ENCODE measurements at regions not wholly inside any gene's neighbourhood (a gene's known extent, or its start where the extent isn't known, plus 50 kb on each side); places are given as distances from the start of the nearest gene placed in this dataset.

DNA sequence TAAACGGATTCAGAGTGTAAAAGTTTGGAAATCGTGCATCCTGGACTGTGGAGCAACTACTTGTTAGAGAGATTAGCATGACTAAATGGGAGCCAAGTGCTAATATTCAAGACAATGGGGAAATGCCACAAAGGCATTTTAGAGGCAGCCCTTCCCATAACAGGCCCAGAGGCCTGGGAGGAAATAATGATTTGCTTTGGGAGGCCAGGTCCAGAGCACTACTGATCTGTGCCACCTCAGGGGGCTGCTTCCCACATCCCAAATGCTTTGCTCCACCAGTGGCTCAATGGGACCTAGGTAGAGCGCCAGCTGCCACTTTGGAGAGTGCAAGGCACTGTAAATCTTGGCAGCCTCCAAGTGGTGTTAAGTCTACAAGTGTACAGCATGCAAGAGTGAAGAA, 91.9 kb upstream of the HSF2 start:
- Histone ChIP-seq H3K4me1 (ENCODE audit: control insufficient read depth in 2 of 3, insufficient read depth in 2 of 3, low read depth in 1 of 3, low read length in 3 of 3) (no peaks in the 10 kb centered on the region), H3K27ac (ENCODE audit: low read depth in 2 of 2, low read length in 2 of 2) (no peak overlapping the region), H3K4me3 (ENCODE audit: low read length in 3 of 3) (no peak overlapping the region), H3K36me3 (ENCODE audit: control insufficient read depth in 2 of 3, insufficient read depth in 3 of 3, low read length in 3 of 3) (no peaks in the 10 kb centered on the region), H3K9ac (ENCODE audit: low read length in 3 of 3) (no peak overlapping the region), H3K27me3 (ENCODE audit: control insufficient read depth, insufficient read depth, low read length) (no peaks in the 10 kb centered on the region), H3K9me3 (ENCODE audit: control insufficient read depth in 2 of 3, insufficient read depth in 1 of 3, low read length in 3 of 3) (peaks cover 0 to 5% (median 0%) of the 10 kb centered on the region in 3 donors)
- FAIRE-seq (no peak), DNase-seq (no peak)
- TF ChIP-seq, protein P1, sequence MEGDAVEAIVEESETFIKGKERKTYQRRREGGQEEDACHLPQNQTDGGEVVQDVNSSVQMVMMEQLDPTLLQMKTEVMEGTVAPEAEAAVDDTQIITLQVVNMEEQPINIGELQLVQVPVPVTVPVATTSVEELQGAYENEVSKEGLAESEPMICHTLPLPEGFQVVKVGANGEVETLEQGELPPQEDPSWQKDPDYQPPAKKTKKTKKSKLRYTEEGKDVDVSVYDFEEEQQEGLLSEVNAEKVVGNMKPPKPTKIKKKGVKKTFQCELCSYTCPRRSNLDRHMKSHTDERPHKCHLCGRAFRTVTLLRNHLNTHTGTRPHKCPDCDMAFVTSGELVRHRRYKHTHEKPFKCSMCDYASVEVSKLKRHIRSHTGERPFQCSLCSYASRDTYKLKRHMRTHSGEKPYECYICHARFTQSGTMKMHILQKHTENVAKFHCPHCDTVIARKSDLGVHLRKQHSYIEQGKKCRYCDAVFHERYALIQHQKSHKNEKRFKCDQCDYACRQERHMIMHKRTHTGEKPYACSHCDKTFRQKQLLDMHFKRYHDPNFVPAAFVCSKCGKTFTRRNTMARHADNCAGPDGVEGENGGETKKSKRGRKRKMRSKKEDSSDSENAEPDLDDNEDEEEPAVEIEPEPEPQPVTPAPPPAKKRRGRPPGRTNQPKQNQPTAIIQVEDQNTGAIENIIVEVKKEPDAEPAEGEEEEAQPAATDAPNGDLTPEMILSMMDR (IDR thresholded peaks at IDR 0.05; ENCODE audit: borderline replicate concordance, extremely low read depth, insufficient read depth) = no peak
- intact Hi-C loops (cut with DNase I) = no loop called here

DNA sequence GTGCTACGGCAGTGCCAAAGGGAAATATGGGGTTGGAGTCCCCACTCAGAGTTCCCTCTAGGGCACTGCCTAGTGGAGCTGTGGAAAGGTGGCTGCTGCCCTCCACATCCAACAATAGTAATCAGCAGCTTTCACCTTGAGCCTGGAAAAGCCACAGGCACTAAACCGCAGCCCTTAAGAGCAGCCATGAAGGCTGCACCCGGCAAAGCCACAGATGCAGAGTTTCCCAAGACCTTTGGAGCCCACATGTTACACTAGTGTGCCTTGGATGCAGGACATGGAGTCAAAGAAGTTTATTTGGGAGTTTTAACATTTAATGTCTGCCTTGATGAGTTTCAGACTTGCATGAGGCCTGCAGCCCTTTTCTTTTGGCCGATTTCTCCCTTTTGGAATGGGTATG, 91.4 kb upstream of the HSF2 start:
- TF ChIP-seq, protein P1 (IDR thresholded peaks at IDR 0.05; ENCODE audit: borderline replicate concordance, extremely low read depth, insufficient read depth) = no peak
- intact Hi-C loops (cut with DNase I) = no loop called here
- no peak overlapping the region for H3K4me3 ChIP-seq (ENCODE audit: low read length in 3 of 3)
- H3K9ac ChIP-seq (ENCODE audit: low read length in 3 of 3) = no peak overlapping the region
- no peak overlapping the region for H3K27ac ChIP-seq (ENCODE audit: low read depth in 2 of 2, low read length in 2 of 2)
- DNase-seq = no peak
- no peaks in the 10 kb centered on the region for H3K4me1 ChIP-seq (ENCODE audit: control insufficient read depth in 2 of 3, insufficient read depth in 2 of 3, low read depth in 1 of 3, low read length in 3 of 3)
- H3K36me3 ChIP-seq (ENCODE audit: control insufficient read depth in 2 of 3, insufficient read depth in 3 of 3, low read length in 3 of 3) = no peaks in the 10 kb centered on the region
- FAIRE-seq = no peak
- H3K27me3 ChIP-seq (ENCODE audit: control insufficient read depth, insufficient read depth, low read length) = no peaks in the 10 kb centered on the region
- H3K9me3 ChIP-seq (ENCODE audit: control insufficient read depth in 2 of 3, insufficient read depth in 1 of 3, low read length in 3 of 3) = peaks cover 0 to 5% (median 0%) of the 10 kb centered on the region in 3 donors

DNA sequence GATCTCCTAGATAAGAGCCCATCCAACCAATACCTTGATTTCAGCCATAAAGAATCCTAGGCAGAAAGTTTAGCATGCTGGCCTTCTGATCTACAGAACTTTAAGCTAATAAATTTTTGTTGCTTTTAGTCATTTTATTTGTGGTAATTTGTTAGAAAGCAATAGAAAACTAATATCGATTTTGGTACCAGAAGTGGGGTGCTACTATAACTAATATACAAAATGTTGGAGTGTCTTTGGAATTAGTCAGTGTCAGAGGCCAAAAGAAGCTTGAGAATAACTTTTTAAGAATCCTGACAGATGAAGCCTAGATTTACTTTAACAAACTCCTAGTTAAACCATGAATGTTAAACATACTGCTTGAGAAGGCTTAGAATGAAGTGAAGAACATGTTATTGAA, 83.6 kb upstream of the HSF2 start:
- TF ChIP-seq, protein P1 (IDR thresholded peaks at IDR 0.05; ENCODE audit: borderline replicate concordance, extremely low read depth, insufficient read depth) = no peak
- no peak overlapping the region for H3K4me3 ChIP-seq (ENCODE audit: low read length in 3 of 3)
- DNase-seq (no peak), FAIRE-seq (no peak)
- no peaks in the 10 kb centered on the region for H3K4me1 ChIP-seq (ENCODE audit: control insufficient read depth in 2 of 3, insufficient read depth in 2 of 3, low read depth in 1 of 3, low read length in 3 of 3)
- H3K36me3 ChIP-seq (ENCODE audit: control insufficient read depth in 2 of 3, insufficient read depth in 3 of 3, low read length in 3 of 3) = no peaks in the 10 kb centered on the region
- no peaks in the 10 kb centered on the region for H3K9me3 ChIP-seq (ENCODE audit: control insufficient read depth in 2 of 3, insufficient read depth in 1 of 3, low read length in 3 of 3)
- H3K27me3 ChIP-seq (ENCODE audit: control insufficient read depth, insufficient read depth, low read length) = no peaks in the 10 kb centered on the region
- intact Hi-C loops (cut with DNase I) = no loop called here
- H3K27ac ChIP-seq (ENCODE audit: low read depth in 2 of 2, low read length in 2 of 2) = no peak overlapping the region
- no peak overlapping the region for H3K9ac ChIP-seq (ENCODE audit: low read length in 3 of 3)

DNA sequence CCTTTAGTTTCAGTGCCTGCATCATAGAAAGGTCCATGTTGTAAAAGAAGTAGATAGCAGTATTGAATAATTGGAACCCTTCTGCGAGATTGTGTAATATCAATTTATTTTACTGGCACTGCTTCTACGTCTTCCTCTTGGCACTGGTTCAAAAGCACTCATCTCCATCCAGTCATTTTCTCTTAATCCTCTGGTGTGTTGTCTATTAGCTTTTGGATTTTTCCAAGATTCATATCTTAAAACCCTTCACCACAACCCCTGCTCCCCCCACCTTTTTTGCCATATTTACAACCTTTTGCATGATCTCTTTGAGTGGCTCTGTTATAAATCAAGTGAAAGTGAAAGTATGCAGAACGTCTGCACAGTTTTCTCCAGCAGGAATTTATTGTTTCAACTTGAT, 76.6 kb upstream of the HSF2 start:
- TF ChIP-seq, protein P1 (IDR thresholded peaks at IDR 0.05; ENCODE audit: borderline replicate concordance, extremely low read depth, insufficient read depth) = no peak
- intact Hi-C loops (cut with DNase I) = no loop called here
- DNase-seq (peak in 1 of 5 donors; percentile 13), FAIRE-seq (no peak)
- Histone ChIP-seq H3K9ac (ENCODE audit: low read length in 3 of 3) (no peak overlapping the region), H3K4me3 (ENCODE audit: low read length in 3 of 3) (peak overlapping the region in 2 of 3 donors; percentile 52 to 53), H3K9me3 (ENCODE audit: control insufficient read depth in 2 of 3, insufficient read depth in 1 of 3, low read length in 3 of 3) (no peaks in the 10 kb centered on the region), H3K27ac (ENCODE audit: low read depth in 2 of 2, low read length in 2 of 2) (no peak overlapping the region), H3K36me3 (ENCODE audit: control insufficient read depth in 2 of 3, insufficient read depth in 3 of 3, low read length in 3 of 3) (no peaks in the 10 kb centered on the region), H3K4me1 (ENCODE audit: control insufficient read depth in 2 of 3, insufficient read depth in 2 of 3, low read depth in 1 of 3, low read length in 3 of 3) (no peaks in the 10 kb centered on the region), H3K27me3 (ENCODE audit: control insufficient read depth, insufficient read depth, low read length) (no peaks in the 10 kb centered on the region)
